ENCODE measurements at regions not wholly inside any gene's neighbourhood (a gene's known extent, or its start where the extent isn't known, plus 50 kb on each side); places are given as distances from the start of the nearest gene placed in this dataset.

GRCh38 chr6:85764844-85765243 lies 122.2 kb upstream of the SYNCRIP start:
- intact Hi-C loops (cut with micrococcal nuclease) = no loop called here
- Histone ChIP-seq H3K9me3 (ENCODE audit: control extremely low read depth in 1 of 3, control insufficient read depth in 2 of 3, insufficient read depth in 1 of 3, low read length in 2 of 3) (no peaks in the 10 kb centered on the region), H3K9ac (ENCODE audit: low read length) (no peak overlapping the region), H3K79me2 (ENCODE audit: control insufficient read depth, insufficient read depth, low read length) (no peaks in the 10 kb centered on the region), H3K4me3 (ENCODE audit: control extremely low read depth in 1 of 5, extremely low read depth in 1 of 5, insufficient read depth in 1 of 5, low read depth in 2 of 5, low read length in 4 of 5) (no peak overlapping the region), H3K27me3 (replicated peaks in 1 of 4; ENCODE audit: control extremely low read depth in 1 of 4, control insufficient read depth in 3 of 4, insufficient read depth in 4 of 4, low read length in 3 of 4) (no peaks in the 10 kb centered on the region), H3K4me1 (ENCODE audit: control insufficient read depth in 2 of 2, insufficient read depth in 2 of 2, low read length in 2 of 2) (no peaks in the 10 kb centered on the region), H4K20me1 (ENCODE audit: control insufficient read depth, insufficient read depth, low read length, poor library complexity, severe bottlenecking) (no peaks in the 10 kb centered on the region), H3K36me3 (replicated peaks in 1 of 2; ENCODE audit: control extremely low read depth in 1 of 2, control insufficient read depth in 1 of 2, extremely low read depth in 1 of 2, insufficient read depth in 2 of 2, low read length in 1 of 2) (no peaks in the 10 kb centered on the region), H3K4me2 (replicated peaks; ENCODE audit: low read depth, low read length, poor library complexity, severe bottlenecking) (no peak overlapping the region), H3K27ac (ENCODE audit: low read length in 2 of 2) (no peak overlapping the region), H2AFZ (ENCODE audit: insufficient read depth, low read depth, low read length, poor library complexity, severe bottlenecking) (no peak overlapping the region)
- 95% methylated on average over 2 of the region's 3 CpGs for WGBS (ENCODE audit: insufficient coverage)
- Mint-ChIP-seq H3K27ac (no peak overlapping the region), H3K27me3 (peaks cover 17% of the 10 kb centered on the region), H3K4me1 (no peaks in the 10 kb centered on the region), H3K4me3 (no peak overlapping the region), H3K9me3 (ENCODE audit: insufficient read depth) (no peaks in the 10 kb centered on the region)
- ChIA-PET CTCF (no interaction called here), POLR2A (no interaction called here)
- DNase-seq (no peak), ATAC-seq (ENCODE audit: low read depth) (no peak)
- TF ChIP-seq CTCF (IDR thresholded peaks at IDR 0.05) = no peak

GRCh38 chr6:85756982-85757381 lies 114.3 kb upstream of the SYNCRIP start:
- Histone ChIP-seq H3K79me2 (ENCODE audit: control insufficient read depth, insufficient read depth, low read length) (no peaks in the 10 kb centered on the region), H3K36me3 (replicated peaks in 1 of 2; ENCODE audit: control extremely low read depth in 1 of 2, control insufficient read depth in 1 of 2, extremely low read depth in 1 of 2, insufficient read depth in 2 of 2, low read length in 1 of 2) (no peaks in the 10 kb centered on the region), H3K9me3 (ENCODE audit: control extremely low read depth in 1 of 3, control insufficient read depth in 2 of 3, insufficient read depth in 1 of 3, low read length in 2 of 3) (no peaks in the 10 kb centered on the region), H3K9ac (ENCODE audit: low read length) (no peak overlapping the region), H3K4me2 (replicated peaks; ENCODE audit: low read depth, low read length, poor library complexity, severe bottlenecking) (no peak overlapping the region), H2AFZ (ENCODE audit: insufficient read depth, low read depth, low read length, poor library complexity, severe bottlenecking) (no peak overlapping the region), H3K27me3 (replicated peaks in 1 of 4; ENCODE audit: control extremely low read depth in 1 of 4, control insufficient read depth in 3 of 4, insufficient read depth in 4 of 4, low read length in 3 of 4) (no peaks in the 10 kb centered on the region), H4K20me1 (ENCODE audit: control insufficient read depth, insufficient read depth, low read length, poor library complexity, severe bottlenecking) (no peaks in the 10 kb centered on the region), H3K4me1 (ENCODE audit: control insufficient read depth in 2 of 2, insufficient read depth in 2 of 2, low read length in 2 of 2) (no peaks in the 10 kb centered on the region), H3K4me3 (ENCODE audit: control extremely low read depth in 1 of 5, extremely low read depth in 1 of 5, insufficient read depth in 1 of 5, low read depth in 2 of 5, low read length in 4 of 5) (no peak overlapping the region), H3K27ac (ENCODE audit: low read length in 2 of 2) (no peak overlapping the region)
- DNase-seq = no peak
- Mint-ChIP-seq H3K27ac (no peak overlapping the region), H3K9me3 (ENCODE audit: insufficient read depth) (no peaks in the 10 kb centered on the region), H3K27me3 (peaks cover 6% of the 10 kb centered on the region), H3K4me1 (no peaks in the 10 kb centered on the region), H3K4me3 (no peak overlapping the region)
- ATAC-seq (ENCODE audit: low read depth) = no peak
- peak; percentile 15 for TF ChIP-seq CTCF (IDR thresholded peaks at IDR 0.05)
- no peak for TF ChIP-seq EZH2 (IDR thresholded peaks at IDR 0.05; ENCODE audit: borderline replicate concordance, insufficient read depth, low read depth, low read length, poor library complexity, severe bottlenecking)
- ChIA-PET CTCF (no interaction called here), POLR2A (no interaction called here)
- intact Hi-C loops (cut with micrococcal nuclease) = loop anchor here (5.0 kb wide), 1 partner anchor 1100 kb away; no protein-coding TSS in a partner anchor
